ENCODE measurements at regions not wholly inside any gene's neighbourhood (a gene's known extent, or its start where the extent isn't known, plus 50 kb on each side); places are given as distances from the start of the nearest gene placed in this dataset.
"Not testable (repeated sequence)": the region's sequence is repeated elsewhere in the genome, so short reads cannot be mapped to it uniquely, and the experiment has no call there.

DNA sequence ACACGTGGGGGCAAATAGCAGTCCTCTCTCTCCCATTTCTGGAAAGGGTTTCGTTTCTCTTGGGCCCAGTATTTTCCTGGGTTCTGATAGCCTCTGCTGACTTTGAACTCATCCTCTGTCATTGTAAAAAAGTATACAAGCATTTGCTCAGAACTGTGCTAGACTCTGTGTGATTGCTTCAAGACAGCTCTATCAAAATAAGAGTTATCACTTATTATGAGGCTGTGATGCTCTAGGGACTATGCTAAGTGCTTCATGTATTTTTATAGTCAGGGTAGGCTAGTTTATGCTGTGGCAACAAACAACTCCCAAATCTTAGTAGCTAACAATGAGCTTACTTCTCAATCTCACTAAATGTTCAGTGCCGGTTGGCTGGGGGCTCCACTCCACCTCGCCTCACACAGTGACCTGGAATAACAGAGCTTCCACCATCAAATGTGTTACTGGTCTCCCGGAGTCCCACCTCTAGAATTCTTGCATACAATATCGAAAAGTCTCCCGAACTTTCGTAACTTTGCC is 110.8 kb upstream of the CDC42EP3 start:
- DNase-seq (ENCODE audit: low read depth): no peak

DNA sequence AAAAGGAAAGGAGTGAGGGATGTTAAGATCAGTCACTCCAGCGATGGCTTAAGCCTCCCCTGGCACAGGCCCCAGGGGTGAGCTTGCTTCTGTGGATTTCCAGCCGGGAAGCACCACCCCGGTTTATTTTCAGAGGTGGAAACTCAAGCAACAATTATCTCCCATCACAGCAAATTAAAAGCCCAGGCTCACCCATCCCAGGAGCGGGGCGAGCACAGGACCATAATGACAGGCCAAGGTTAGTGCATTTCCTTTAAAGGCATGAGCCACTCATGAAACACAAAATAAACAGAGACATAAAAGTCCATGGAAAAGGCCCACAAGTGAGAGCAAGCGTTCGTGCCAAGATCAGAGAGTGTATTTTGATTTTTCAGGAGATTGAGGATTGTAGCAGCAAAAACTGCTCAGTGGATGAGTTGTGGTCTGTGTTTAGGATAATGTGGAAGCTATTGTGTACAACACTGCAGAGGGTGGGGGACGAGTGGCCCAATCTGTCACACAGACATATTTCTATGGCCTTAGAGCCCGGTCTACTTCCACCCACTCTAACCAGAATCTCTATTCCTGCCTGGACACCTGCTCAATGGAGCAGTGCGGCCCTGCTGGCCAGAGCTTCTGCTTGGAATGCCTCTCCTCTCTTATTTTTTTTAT is 111.4 kb upstream of the CDC42EP3 start:
- no peak for DNase-seq (ENCODE audit: low read depth)

GRCh38 chr2:37783545-37783944 is 112.1 kb upstream of the CDC42EP3 start:
- DNase-seq (ENCODE audit: low read depth): no peak

- DNase-seq (ENCODE audit: low read depth): no peak
These were observed 112.8 kb upstream of the CDC42EP3 start for GRCh38 chr2:37784071-37784758.

GRCh38 chr2:37784759-37785149 is 113.3 kb upstream of the CDC42EP3 start:
- no peak for DNase-seq (ENCODE audit: low read depth)

- DNase-seq (ENCODE audit: low read depth): no peak
These were observed 114.8 kb upstream of the CDC42EP3 start for GRCh38 chr2:37786191-37786698.

GRCh38 chr2:37786854-37787253 is 115.4 kb upstream of the CDC42EP3 start:
- no peak for DNase-seq (ENCODE audit: low read depth)

DNA sequence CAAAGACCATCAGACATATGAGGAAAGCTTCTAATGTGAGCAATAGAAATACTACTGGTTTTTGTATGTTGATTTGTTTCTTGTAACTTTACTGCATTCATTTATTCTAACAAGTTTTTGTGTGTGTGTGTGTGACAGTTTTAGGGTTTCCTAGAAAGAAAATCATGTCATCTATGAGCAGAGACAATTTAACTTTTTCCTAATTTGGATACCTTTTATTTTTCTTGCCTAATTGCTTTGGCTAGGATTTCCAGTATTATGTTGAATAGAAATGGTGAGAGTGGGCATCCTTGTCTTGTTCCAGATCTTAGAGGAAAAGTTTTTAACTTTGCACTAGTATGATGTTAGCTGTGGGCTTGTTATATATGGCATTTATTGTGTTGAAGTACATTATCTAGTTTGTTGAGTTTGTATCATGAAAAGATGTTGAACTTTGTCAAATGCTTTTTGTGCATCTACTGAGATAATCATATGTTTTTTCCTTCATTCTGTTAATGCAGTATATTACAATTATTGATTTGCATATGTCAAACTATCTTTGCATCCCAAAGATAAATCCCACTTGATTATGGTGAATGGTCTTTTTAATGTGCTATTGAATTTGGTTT is 117.3 kb upstream of the CDC42EP3 start:
- DNase-seq (ENCODE audit: low read depth): no peak

DNA sequence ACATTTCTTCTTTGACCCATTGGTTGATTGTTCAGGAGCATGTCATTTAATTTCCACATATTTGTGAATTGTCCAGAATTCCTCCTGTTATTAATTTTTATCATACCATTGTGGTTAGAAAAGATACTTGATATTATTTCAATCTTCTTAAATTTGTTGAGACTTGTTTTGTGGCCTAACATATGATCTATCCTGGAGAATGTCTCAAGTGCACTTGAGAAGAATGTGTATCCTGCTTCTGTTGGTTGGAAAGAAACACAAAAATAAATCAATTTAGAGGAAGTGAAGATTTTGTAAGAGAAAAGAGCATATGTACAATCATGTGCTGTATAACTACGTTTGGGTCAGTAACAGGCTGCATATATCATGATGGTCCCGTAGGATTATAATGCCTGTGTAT is 118.6 kb upstream of the CDC42EP3 start:
- DNase-seq (ENCODE audit: low read depth): no peak

DNA sequence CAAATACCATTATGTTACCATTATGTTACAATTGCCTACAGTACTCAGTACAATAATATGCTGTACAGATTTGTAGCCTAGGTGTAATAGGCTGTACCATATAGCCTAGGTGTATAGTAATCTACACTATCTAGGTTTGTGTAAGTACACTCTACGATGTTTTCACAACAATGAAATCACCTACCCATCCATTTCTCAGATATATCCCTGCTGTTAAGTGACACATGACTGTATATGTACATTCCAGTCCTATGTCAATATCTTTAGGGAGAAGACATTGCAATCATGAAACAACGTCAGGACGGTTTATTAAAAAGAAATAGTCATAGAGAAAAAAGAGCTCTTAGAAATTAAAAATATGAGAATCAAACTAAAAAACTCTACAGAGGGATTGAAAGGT is 119.0 kb upstream of the CDC42EP3 start:
- DNase-seq (ENCODE audit: low read depth): no peak

- no peak for DNase-seq (ENCODE audit: low read depth)
These were observed 120.9 kb upstream of the CDC42EP3 start for GRCh38 chr2:37792366-37792765.

- DNase-seq (ENCODE audit: low read depth): no peak
These were observed 121.6 kb upstream of the CDC42EP3 start for GRCh38 chr2:37793004-37793403.

DNA sequence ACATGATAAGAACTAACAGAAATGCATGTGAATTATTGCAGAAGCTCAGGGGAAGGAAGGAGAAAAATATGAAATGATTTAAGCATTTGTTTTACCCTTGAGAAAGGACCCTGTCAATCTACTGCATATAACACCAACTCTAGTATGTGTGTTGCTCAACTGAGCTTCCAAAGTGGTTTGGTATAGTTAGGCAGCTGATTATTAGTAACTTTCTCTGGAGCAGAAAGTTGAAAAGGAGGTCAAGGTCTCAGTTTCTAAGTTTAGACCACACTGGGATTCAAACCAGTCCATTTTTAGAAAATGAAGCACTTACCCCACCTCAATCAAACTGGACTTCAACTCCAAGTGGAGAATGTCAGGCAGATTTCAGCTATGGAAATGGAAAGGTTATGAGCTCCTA is 123.3 kb upstream of the CDC42EP3 start:
- no peak for DNase-seq (ENCODE audit: low read depth)

DNA sequence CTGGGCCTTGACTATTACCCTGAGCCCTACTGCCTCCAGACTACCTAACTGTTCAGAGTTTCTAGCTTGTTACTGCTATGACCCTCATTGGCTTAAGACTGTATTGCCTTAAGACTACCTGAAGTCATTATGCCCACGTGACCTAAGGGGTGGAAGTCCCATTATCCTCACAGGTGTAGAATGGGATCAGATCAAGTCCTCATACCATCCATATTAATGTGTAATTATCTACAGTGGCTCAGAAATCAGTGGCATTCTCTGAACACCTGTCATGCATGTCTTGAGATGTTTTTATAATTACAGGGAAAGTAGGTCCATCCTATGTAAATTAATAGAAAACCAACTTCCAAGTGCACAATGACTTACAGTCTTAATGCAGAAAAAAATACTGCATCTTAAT is 124.0 kb upstream of the CDC42EP3 start:
- DNase-seq (ENCODE audit: low read depth): no peak

DNA sequence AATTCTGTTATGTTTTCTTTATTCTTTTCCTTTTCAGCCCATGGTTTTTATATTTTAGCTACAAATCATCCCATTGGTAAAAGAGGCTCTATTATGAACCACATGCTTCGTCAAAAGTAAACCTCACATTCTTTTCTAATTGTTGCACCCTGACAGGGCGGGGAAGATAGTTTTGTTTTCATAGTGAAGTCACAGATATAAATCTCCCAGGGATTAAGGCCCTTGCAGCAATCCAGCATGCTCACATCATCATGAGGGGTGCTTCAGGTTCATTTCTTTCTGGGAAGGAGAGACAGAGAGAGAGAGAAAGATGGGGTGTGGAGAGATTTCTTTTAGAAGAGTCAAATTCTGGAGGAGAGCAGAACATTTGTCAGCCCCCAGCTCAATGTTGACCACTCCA is 124.5 kb upstream of the CDC42EP3 start:
- peak; percentile 70 for DNase-seq (ENCODE audit: low read depth)

DNA sequence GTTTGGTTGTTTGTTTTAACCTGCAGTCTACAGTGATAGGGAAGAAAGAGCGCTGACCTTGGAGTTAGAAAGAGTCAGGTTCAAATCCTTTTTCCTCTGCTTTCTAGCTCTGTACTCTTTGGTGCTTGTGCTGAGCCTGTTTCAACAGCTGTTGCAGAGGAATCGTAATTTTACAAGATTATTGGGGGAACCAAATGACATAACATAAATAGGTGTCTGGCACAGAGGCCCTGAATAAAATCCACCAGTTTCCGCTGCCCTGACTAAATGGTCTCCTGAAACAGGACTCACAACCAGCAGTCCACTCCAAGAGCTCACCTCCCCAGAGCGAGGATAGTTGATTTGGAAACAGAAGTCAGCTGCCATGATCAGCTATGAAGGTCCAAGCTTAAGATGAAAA is 125.0 kb upstream of the CDC42EP3 start:
- DNase-seq (ENCODE audit: low read depth): no peak

- DNase-seq (ENCODE audit: low read depth): no peak
These were observed 125.6 kb upstream of the CDC42EP3 start for GRCh38 chr2:37797081-37797480.

DNA sequence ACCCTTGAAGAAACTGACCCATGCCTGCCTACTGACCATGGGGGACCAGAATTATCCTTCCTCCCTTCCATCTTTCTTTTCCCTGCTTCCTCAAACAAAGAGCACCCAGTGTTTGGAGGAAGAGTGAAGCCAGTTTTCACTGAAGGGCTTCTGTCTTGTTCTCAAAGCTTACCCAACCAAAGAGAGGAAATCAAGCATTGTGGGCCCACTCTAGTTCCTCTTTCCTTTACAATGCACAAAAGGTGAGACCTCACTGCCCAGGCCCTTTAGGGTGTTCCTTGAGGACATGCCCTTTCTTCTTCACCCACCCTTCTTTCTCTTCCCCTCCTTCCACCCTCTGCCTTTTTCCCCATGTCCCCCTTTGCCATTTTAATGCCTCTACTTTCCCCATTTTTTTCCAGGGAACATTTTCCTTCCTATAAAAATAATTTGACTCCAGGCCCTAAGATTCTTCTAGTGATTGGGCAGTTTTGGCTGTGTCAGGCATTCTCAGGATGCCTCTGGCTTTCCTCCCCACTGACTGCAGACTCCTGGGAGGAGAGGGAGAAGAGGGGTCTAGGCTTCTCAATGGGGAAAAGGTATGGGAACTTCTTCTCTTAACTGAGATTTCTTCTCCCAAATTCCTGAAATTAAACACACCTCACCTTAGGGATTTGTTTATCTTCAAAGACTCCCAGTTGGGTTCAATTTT is 126.6 kb upstream of the RMDN2 start:
- DNase-seq (ENCODE audit: low read depth): no peak

- no peak for DNase-seq (ENCODE audit: low read depth)
These were observed 124.8 kb upstream of the RMDN2 start for GRCh38 chr2:37800176-37800858.

DNA sequence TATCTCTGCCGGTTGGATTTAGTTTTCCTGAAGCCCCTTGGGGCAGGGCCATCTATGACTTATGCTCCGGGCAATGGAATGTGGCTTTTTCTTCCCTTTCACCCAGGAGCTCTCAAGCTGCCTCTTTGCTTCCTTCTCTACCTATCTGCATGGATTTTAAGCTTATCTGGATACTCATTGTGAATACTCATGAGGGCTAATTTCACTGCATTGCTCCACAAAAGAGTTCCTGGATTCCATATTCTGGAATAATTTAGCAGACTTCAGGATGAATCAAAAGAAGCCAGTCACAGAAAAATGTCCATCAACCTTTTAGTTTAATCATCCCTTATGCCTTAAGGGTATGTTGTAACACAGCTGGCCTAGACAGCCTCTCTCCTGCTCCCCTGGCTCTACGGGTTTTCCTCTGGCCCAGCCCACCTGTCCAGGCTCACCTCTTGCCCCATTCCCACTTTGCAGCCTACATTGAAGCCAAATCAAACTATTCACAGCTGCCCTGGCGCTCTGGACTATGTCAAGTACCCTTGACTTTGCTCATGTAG is 122.8 kb upstream of the RMDN2 start:
- DNase-seq (ENCODE audit: low read depth): no peak

DNA sequence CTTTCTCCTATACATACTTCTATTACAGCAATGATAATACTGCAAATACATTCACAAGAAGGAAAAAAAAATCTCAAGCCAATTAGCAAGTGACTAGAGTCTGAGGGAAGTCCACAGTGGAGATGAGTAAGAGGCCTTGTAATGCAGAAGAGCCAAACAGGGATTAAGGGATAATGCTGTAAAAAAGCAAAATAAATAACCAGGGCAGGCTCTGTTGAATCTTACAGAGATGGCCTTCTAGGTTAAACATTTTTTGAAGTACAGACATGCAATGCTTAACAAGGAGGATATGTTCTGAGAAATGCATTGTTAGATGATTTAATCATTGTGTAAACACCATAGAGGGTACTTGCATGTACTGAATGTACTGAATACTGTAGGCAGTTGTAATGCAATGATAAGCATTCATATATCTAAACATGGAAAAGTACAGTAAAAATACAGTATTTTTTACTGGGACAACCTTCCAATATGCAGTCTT is 122.1 kb upstream of the RMDN2 start:
- peak; percentile 76 for DNase-seq (ENCODE audit: low read depth)

- not testable (repeated sequence) for DNase-seq (ENCODE audit: low read depth)
These were observed 119.1 kb upstream of the RMDN2 start for GRCh38 chr2:37806004-37806403.

All from GM04504 (cell line).